HG03159 (cell line): ENCODE measurements at regions not wholly inside any gene's neighbourhood (a gene's known extent, or its start where the extent isn't known, plus 50 kb on each side); places are given as distances from the start of the nearest gene placed in this dataset.

Experiments used
- ATAC-seq: cut with Tn5 transposase; IDR thresholded peaks from one replicate; pipeline ENCODE4 v1.9.1; 2021; ENCODE audit warnings: mild to moderate bottlenecking, moderate library complexity; ENCODE audit not compliant: unreplicated experiment

- ATAC-seq: no peak
Measured at GRCh38 chr14:97180304-97181200, 383.4 kb downstream of the VRK1 start.

GRCh38 chr14:97185186-97185585 lies 388.0 kb downstream of the VRK1 start:
- ATAC-seq: no peak

- ATAC-seq: no peak
Measured at GRCh38 chr14:97187916-97188315, 390.7 kb downstream of the VRK1 start.

GRCh38 chr14:97196336-97196735 lies 399.2 kb downstream of the VRK1 start:
- no peak for ATAC-seq

- ATAC-seq: no peak
Measured at GRCh38 chr14:97198813-97199212, 401.6 kb downstream of the VRK1 start.

GRCh38 chr14:97200245-97200644 lies 403.1 kb downstream of the VRK1 start:
- ATAC-seq: no peak

GRCh38 chr14:97206916-97207315 lies 409.7 kb downstream of the VRK1 start:
- no peak for ATAC-seq

GRCh38 chr14:97210202-97210601 lies 413.0 kb downstream of the VRK1 start:
- ATAC-seq: no peak

- no peak for ATAC-seq
Measured at GRCh38 chr14:97212399-97212798, 415.2 kb downstream of the VRK1 start.

GRCh38 chr14:97213720-97214119 lies 416.5 kb downstream of the VRK1 start:
- no peak for ATAC-seq

- ATAC-seq: no peak
Measured at GRCh38 chr14:97215263-97215969, 418.2 kb downstream of the VRK1 start.

GRCh38 chr14:97217111-97217885 lies 420.1 kb downstream of the VRK1 start:
- ATAC-seq: no peak

GRCh38 chr14:97218274-97218673 lies 421.1 kb downstream of the VRK1 start:
- ATAC-seq: no peak

- ATAC-seq: no peak
Measured at GRCh38 chr14:97218691-97219430, 421.7 kb downstream of the VRK1 start.

- ATAC-seq: no peak
Measured at GRCh38 chr14:97219431-97220017, 422.3 kb downstream of the VRK1 start.

- no peak for ATAC-seq
Measured at GRCh38 chr14:97221572-97222285, 424.5 kb downstream of the VRK1 start.

GRCh38 chr14:97224016-97224415 lies 426.8 kb downstream of the VRK1 start:
- ATAC-seq: no peak

- ATAC-seq: no peak
Measured at GRCh38 chr14:97230051-97230450, 432.9 kb downstream of the VRK1 start.

- ATAC-seq: no peak
Measured at GRCh38 chr14:97233319-97233985, 436.3 kb downstream of the VRK1 start.
